ENCODE measurements at regions not wholly inside any gene's neighbourhood (a gene's known extent, or its start where the extent isn't known, plus 50 kb on each side); places are given as distances from the start of the nearest gene placed in this dataset.

- no peak for DNase-seq
Measured at GRCh38 chr5:68450245-68450852, 234.8 kb downstream of the PIK3R1 start.

- no peak for DNase-seq
Measured at GRCh38 chr5:68452286-68452685, 236.7 kb downstream of the PIK3R1 start.

GRCh38 chr5:68454172-68454571, 238.6 kb downstream of the PIK3R1 start:
- no peak for DNase-seq

GRCh38 chr5:68454766-68455165, 239.2 kb downstream of the PIK3R1 start:
- DNase-seq: no peak

GRCh38 chr5:68455216-68455615, 239.7 kb downstream of the PIK3R1 start:
- DNase-seq: no peak

- no peak for DNase-seq
Measured at GRCh38 chr5:68456756-68457217, 241.2 kb downstream of the PIK3R1 start.

GRCh38 chr5:68457285-68457684, 241.7 kb downstream of the PIK3R1 start:
- DNase-seq: no peak

GRCh38 chr5:68458416-68459021, 243.0 kb downstream of the PIK3R1 start:
- DNase-seq: no peak

- DNase-seq: no peak
Measured at GRCh38 chr5:68459093-68459809, 243.7 kb downstream of the PIK3R1 start.

- DNase-seq: no peak
Measured at GRCh38 chr5:68459810-68460139, 244.2 kb downstream of the PIK3R1 start.

GRCh38 chr5:68460147-68460798, 244.7 kb downstream of the PIK3R1 start:
- peak in 5 of 51 donors; percentile 1 to 57 (median 11) for DNase-seq

GRCh38 chr5:68463606-68464005, 248.1 kb downstream of the PIK3R1 start:
- no peak for DNase-seq

GRCh38 chr5:68464424-68464823, 248.9 kb downstream of the PIK3R1 start:
- no peak for DNase-seq

GRCh38 chr5:68465133-68465532, 249.6 kb downstream of the PIK3R1 start:
- DNase-seq: no peak

GRCh38 chr5:68465934-68466551, 250.5 kb downstream of the PIK3R1 start:
- no peak for DNase-seq

GRCh38 chr5:68467208-68467607, 251.7 kb downstream of the PIK3R1 start:
- DNase-seq: no peak

- no peak for DNase-seq
Measured at GRCh38 chr5:68467794-68468193, 252.2 kb downstream of the PIK3R1 start.

GRCh38 chr5:68468322-68468721, 252.8 kb downstream of the PIK3R1 start:
- DNase-seq: no peak

GRCh38 chr5:68475476-68475983, 260.0 kb downstream of the PIK3R1 start:
- DNase-seq: no peak

GRCh38 chr5:68476854-68477253, 261.3 kb downstream of the PIK3R1 start:
- DNase-seq: no peak

GRCh38 chr5:68478301-68479095, 262.9 kb downstream of the PIK3R1 start:
- no peak for DNase-seq

All from hypothalamus (tissue), 51 donors.